ENCODE measurements at regions not wholly inside any gene's neighbourhood (a gene's known extent, or its start where the extent isn't known, plus 50 kb on each side); places are given as distances from the start of the nearest gene placed in this dataset.

GRCh38 chr7:79590916-79591623 lies 137.6 kb upstream of the MAGI2 start:
- H3K4me3 ChIP-seq = no peak overlapping the region

DNA sequence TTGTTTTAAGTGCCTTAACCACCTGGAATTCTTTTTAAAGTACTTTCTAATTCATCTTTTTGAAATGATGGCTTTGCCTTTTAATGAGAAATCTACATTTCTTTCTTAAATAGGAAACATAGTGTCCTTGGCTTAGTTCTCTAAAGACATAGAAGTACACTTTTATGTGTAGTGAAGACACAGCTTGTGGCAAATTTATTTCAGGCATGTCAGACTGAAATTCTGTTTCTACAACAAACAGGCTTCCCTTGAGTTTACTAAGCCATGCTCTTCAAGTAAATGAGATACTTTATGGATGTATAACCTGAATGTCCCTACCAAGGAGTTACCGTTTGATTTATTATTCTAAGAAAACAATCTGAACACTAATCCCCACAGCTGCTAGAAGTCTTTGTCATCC lies 136.9 kb upstream of the MAGI2 start:
- H3K9me3 ChIP-seq = no peaks in the 10 kb centered on the region
- DNase-seq = no peak
- TF ChIP-seq, protein P1, sequence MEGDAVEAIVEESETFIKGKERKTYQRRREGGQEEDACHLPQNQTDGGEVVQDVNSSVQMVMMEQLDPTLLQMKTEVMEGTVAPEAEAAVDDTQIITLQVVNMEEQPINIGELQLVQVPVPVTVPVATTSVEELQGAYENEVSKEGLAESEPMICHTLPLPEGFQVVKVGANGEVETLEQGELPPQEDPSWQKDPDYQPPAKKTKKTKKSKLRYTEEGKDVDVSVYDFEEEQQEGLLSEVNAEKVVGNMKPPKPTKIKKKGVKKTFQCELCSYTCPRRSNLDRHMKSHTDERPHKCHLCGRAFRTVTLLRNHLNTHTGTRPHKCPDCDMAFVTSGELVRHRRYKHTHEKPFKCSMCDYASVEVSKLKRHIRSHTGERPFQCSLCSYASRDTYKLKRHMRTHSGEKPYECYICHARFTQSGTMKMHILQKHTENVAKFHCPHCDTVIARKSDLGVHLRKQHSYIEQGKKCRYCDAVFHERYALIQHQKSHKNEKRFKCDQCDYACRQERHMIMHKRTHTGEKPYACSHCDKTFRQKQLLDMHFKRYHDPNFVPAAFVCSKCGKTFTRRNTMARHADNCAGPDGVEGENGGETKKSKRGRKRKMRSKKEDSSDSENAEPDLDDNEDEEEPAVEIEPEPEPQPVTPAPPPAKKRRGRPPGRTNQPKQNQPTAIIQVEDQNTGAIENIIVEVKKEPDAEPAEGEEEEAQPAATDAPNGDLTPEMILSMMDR (IDR thresholded peaks at IDR 0.05) = no peak
- TF ChIP-seq POLR2AphosphoS5 (IDR thresholded peaks at IDR 0.05) = no peak
- no peak for TF ChIP-seq POLR2A (IDR thresholded peaks at IDR 0.05)
- no peak for TF ChIP-seq EP300 (IDR thresholded peaks at IDR 0.05)
- no peaks in the 10 kb centered on the region for H3K4me1 ChIP-seq
- no peaks in the 10 kb centered on the region for H3K36me3 ChIP-seq
- no peak overlapping the region for H3K27ac ChIP-seq
- H3K27me3 ChIP-seq = no peaks in the 10 kb centered on the region
- no peak overlapping the region for H3K4me3 ChIP-seq
- 76 to 88% (median 81%) methylated on average over 1 of the region's 1 CpG for WGBS, 5 donors
- intact Hi-C loops (cut with DNase I; ENCODE audit: low total_unique reads) = no loop called here

More at GRCh38 chr7:79590916-79591623, 137.6 kb upstream of the MAGI2 start:
- Histone ChIP-seq H3K4me1 (no peaks in the 10 kb centered on the region), H3K27ac (no peak overlapping the region), H3K27me3 (no peaks in the 10 kb centered on the region), H3K36me3 (no peaks in the 10 kb centered on the region), H3K9me3 (no peaks in the 10 kb centered on the region)
- intact Hi-C loops (cut with DNase I; ENCODE audit: low total_unique reads) = no loop called here
- no peak for DNase-seq
- no peak for TF ChIP-seq POLR2AphosphoS5 (IDR thresholded peaks at IDR 0.05)
- TF ChIP-seq, protein P1 (IDR thresholded peaks at IDR 0.05) = no peak
- no peak for TF ChIP-seq POLR2A (IDR thresholded peaks at IDR 0.05)
- no peak for TF ChIP-seq EP300 (IDR thresholded peaks at IDR 0.05)

DNA sequence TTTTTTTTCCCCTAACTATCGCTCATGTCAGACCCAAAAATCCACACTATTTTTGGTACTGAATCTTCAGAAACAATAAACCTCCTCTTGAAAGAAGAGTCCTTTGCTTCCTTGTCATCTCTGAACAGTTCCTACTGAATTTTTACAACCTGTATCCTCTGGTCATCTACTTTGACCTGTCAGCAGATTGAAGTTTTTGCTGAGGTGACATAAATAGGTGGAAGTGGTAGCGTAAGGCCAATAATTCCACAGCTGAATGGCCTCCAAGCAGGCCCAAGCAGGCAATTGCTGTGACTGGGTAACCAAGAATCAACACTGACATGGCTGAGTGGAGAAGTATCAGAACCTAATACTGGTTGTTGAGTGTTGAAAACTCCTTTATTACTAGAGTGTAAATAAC lies 117.4 kb upstream of the MAGI2 start:
- Histone ChIP-seq H3K4me3 (no peak overlapping the region), H3K36me3 (no peaks in the 10 kb centered on the region), H3K27ac (no peak overlapping the region), H3K27me3 (no peaks in the 10 kb centered on the region), H3K4me1 (no peaks in the 10 kb centered on the region), H3K9me3 (no peaks in the 10 kb centered on the region)
- TF ChIP-seq EP300 (IDR thresholded peaks at IDR 0.05) = no peak
- TF ChIP-seq, protein P1 (IDR thresholded peaks at IDR 0.05) = no peak
- no peak for TF ChIP-seq POLR2AphosphoS5 (IDR thresholded peaks at IDR 0.05)
- no peak for TF ChIP-seq POLR2A (IDR thresholded peaks at IDR 0.05)
- WGBS, 5 donors = 72 to 96% (median 95%) methylated on average over 2 of the region's 2 CpGs
- intact Hi-C loops (cut with DNase I; ENCODE audit: low total_unique reads) = no loop called here
- DNase-seq = no peak

- H3K9me3 ChIP-seq = no peaks in the 10 kb centered on the region
- no peak for DNase-seq
- WGBS, 5 donors = 95 to 98% (median 97%) methylated on average over 2 of the region's 2 CpGs
- no peaks in the 10 kb centered on the region for H3K27me3 ChIP-seq
- H3K4me3 ChIP-seq = no peak overlapping the region
- intact Hi-C loops (cut with DNase I; ENCODE audit: low total_unique reads) = no loop called here
- H3K36me3 ChIP-seq = no peaks in the 10 kb centered on the region
- TF ChIP-seq POLR2AphosphoS5 (IDR thresholded peaks at IDR 0.05) = no peak
- TF ChIP-seq EP300 (IDR thresholded peaks at IDR 0.05) = no peak
- TF ChIP-seq, protein P1 (IDR thresholded peaks at IDR 0.05) = no peak
- TF ChIP-seq POLR2A (IDR thresholded peaks at IDR 0.05) = no peak
- H3K27ac ChIP-seq = no peak overlapping the region
- no peaks in the 10 kb centered on the region for H3K4me1 ChIP-seq
Measured at GRCh38 chr7:79563821-79564522, 110.5 kb upstream of the MAGI2 start.

Data from stomach (tissue), 8 donors.